ENCODE measurements at regions not wholly inside any gene's neighbourhood (a gene's known extent, or its start where the extent isn't known, plus 50 kb on each side); places are given as distances from the start of the nearest gene placed in this dataset.

- ChIA-PET CTCF (ENCODE audit: partially characterized antibody) (interaction anchor here (1.0 kb wide), 1 partner anchor 9 kb away, joined by 4 read pairs; no protein-coding TSS in a partner anchor), POLR2A (ENCODE audit: partially characterized antibody) (no interaction called here)
- TF ChIP-seq TAF1 (IDR thresholded peaks at IDR 0.05; ENCODE audit: low read depth, low read length) (no peak), ATF3 (IDR thresholded peaks at IDR 0.05; ENCODE audit: insufficient read depth, low read depth, low read length) (no peak), GTF2F1 (IDR thresholded peaks at IDR 0.05; ENCODE audit: borderline replicate concordance, low read depth, low read length) (no peak)
- peaks cover 44% of the 10 kb centered on the region in 2 experiments for H3K9me3 ChIP-seq (ENCODE audit: insufficient read depth in 2 of 2, low read depth in 1 of 2, low read length in 1 of 2)
- H3K4me1 ChIP-seq (replicated peaks in 1 of 4; ENCODE audit: control insufficient read depth in 3 of 4, insufficient read depth in 4 of 4, low read length in 3 of 4): no peaks in the 10 kb centered on the region
- no peak overlapping the region for H4K8ac ChIP-seq (ENCODE audit: extremely low read depth, insufficient read depth, low read length)
- H3K56ac ChIP-seq (replicated peaks; ENCODE audit: insufficient read length, low read depth, low read length): no peak overlapping the region
- no peak overlapping the region for H3K27ac ChIP-seq (ENCODE audit: low read depth, low read length)
- H2BK5ac ChIP-seq (ENCODE audit: low read depth, low read length): no peak overlapping the region
- H2AFZ ChIP-seq (ENCODE audit: low read length): no peak overlapping the region
- H4K91ac ChIP-seq (replicated peaks; ENCODE audit: insufficient read length, low read length): no peak overlapping the region
- H2BK120ac ChIP-seq (replicated peaks; ENCODE audit: low read depth, low read length): no peak overlapping the region
- no peak overlapping the region for H2AK5ac ChIP-seq (ENCODE audit: low read depth, low read length)
- no peak for FAIRE-seq
- no peak overlapping the region for H2BK12ac ChIP-seq (ENCODE audit: low read depth, low read length)
- DNase-seq (ENCODE audit: low read depth in 1 of 2, low spot score in 2 of 2): no peak
- H3K4ac ChIP-seq (replicated peaks; ENCODE audit: insufficient read length, low read depth, low read length): no peak overlapping the region
- H2BK20ac ChIP-seq (ENCODE audit: low read length): no peak overlapping the region
- no peak overlapping the region for H2BK15ac ChIP-seq (ENCODE audit: low read length)
- H3K4me2 ChIP-seq (ENCODE audit: insufficient read depth in 1 of 2, low read depth in 2 of 2, low read length in 2 of 2): no peak overlapping the region
- H4K20me1 ChIP-seq (replicated peaks in 1 of 2; ENCODE audit: control insufficient read depth in 1 of 2, insufficient read depth in 2 of 2, low read length in 2 of 2): no peaks in the 10 kb centered on the region
- H4K5ac ChIP-seq (ENCODE audit: insufficient read length, low read depth, low read length): no peak overlapping the region
- no peak overlapping the region for H3K18ac ChIP-seq (ENCODE audit: extremely low read depth, low read length)
- no peaks in the 10 kb centered on the region for H3K79me2 ChIP-seq (ENCODE audit: control insufficient read depth in 1 of 2, insufficient read depth in 2 of 2, low read length in 2 of 2)
- no peak overlapping the region for H3K23ac ChIP-seq (ENCODE audit: insufficient read length)
- H3K9ac ChIP-seq (replicated peaks in 1 of 4; ENCODE audit: extremely low read depth in 1 of 4, low read depth in 3 of 4, low read length in 3 of 4): no peak overlapping the region
- no peak overlapping the region for H3K14ac ChIP-seq (ENCODE audit: insufficient read length)
- no peaks in the 10 kb centered on the region for H3K23me2 ChIP-seq (ENCODE audit: low read depth, low read length)
- H3K27me3 ChIP-seq (replicated peaks in 1 of 4; ENCODE audit: control insufficient read depth in 3 of 4, extremely low read depth in 1 of 4, insufficient read depth in 3 of 4, low read length in 3 of 4): no peaks in the 10 kb centered on the region
- H3K79me1 ChIP-seq (ENCODE audit: low read depth, low read length): no peaks in the 10 kb centered on the region
- 96% methylated on average over 7 of the region's 7 CpGs; no CpG with 5 or more reads in 1 of the 2 experiments for WGBS, 2 experiments (ENCODE audit: extremely low coverage in 1 of 2, insufficient coverage in 1 of 2, insufficient read length in 1 of 2, insufficient replicate concordance in 2 of 2, low coverage in 1 of 2, low lambda C conversion rate in 2 of 2, missing lambda C conversion rate in 1 of 2)
- H3K36me3 ChIP-seq (ENCODE audit: control insufficient read depth in 2 of 4, insufficient read depth in 4 of 4, low read length in 3 of 4): peaks cover 0 to 5% (median 0%) of the 10 kb centered on the region in 4 experiments; a peak in 2 of 8 replicates
- no peak overlapping the region for H3K4me3 ChIP-seq (ENCODE audit: extremely low read depth in 1 of 4, insufficient read depth in 2 of 4, low read depth in 3 of 4, low read length in 4 of 4)
Measured at GRCh38 chr3:118842147-118842863, 192.3 kb downstream of the IGSF11 start.
